K562 (cell line): ENCODE measurements at regions not wholly inside any gene's neighbourhood (a gene's known extent, or its start where the extent isn't known, plus 50 kb on each side); places are given as distances from the start of the nearest gene placed in this dataset.

Source experiments
- CEBPG ChIP-seq, 3 experiments: fragments of 200-800 bp in 1 of 3; sonication (Bioruptor generic) in 1 of 3; sonication (generic) in 1 of 3; formaldehyde crosslinking in 1 of 3; IDR thresholded peaks in 2 of 3; conservative IDR thresholded peaks in 1 of 3; 2 replicates each; pipeline versions ENCODE4 v1.6.1 to v1.8.0; 2016 to 2022; ENCODE audit warnings: missing compliant biosample characterization in 2 of 3, missing genetic modification characterization in 2 of 3, mild to moderate bottlenecking in 1 of 3, missing genetic modification reagents in 1 of 3
- CREB1 ChIP-seq, 2 experiments: sonication (generic) in 1 of 2; formaldehyde crosslinking in 1 of 2; IDR thresholded peaks; 2 replicates each; pipeline versions ENCODE4 v1.6.1 to v1.8.0; 2012 to 2022; ENCODE audit warnings: inconsistent platforms in 1 of 2, mild to moderate bottlenecking in 1 of 2, missing genetic modification reagents in 1 of 2, moderate library complexity in 1 of 2
- GABPA ChIP-seq: fragments of 200-800 bp; sonication (Bioruptor generic); conservative IDR thresholded peaks from 2 replicates; pipeline ENCODE4 v1.6.1; 2016; ENCODE audit warnings: low read depth, missing genetic modification characterization, missing compliant biosample characterization
- GTF2E2 ChIP-seq: fragments of 200-800 bp; sonication (Bioruptor generic); IDR thresholded peaks from 2 replicates; pipeline ENCODE4 v1.6.1; 2016; ENCODE audit warnings: missing genetic modification characterization, missing compliant biosample characterization
- LARP7 ChIP-seq: fragments of 450-650 bp; IDR thresholded peaks from 2 replicates; pipeline ENCODE4 v1.6.1; 2016
- RAD21 ChIP-seq, 2 experiments: fragments of 250-450 bp in 1 of 2; fragments of 450-650 bp in 1 of 2; sonication (Bioruptor Pico) in 1 of 2; formaldehyde crosslinking in 1 of 2; IDR thresholded peaks in 1 of 2; conservative IDR thresholded peaks in 1 of 2; 2 replicates each; pipeline versions ENCODE4 v1.4.0 to v1.8.0; 2020 to 2022; ENCODE audit warnings: mild to moderate bottlenecking in 2 of 2, moderate library complexity in 1 of 2
- SIN3A ChIP-seq, 2 experiments: fragments of 150-350 bp in 1 of 2; IDR thresholded peaks; 2 replicates each; pipeline ENCODE4 v1.6.1; 2011 to 2016; ENCODE audit warnings: borderline replicate concordance in 2 of 2, low read depth in 2 of 2, low read length in 2 of 2, mild to moderate bottlenecking in 2 of 2, moderate library complexity in 2 of 2; ENCODE audit not compliant: control insufficient read depth in 1 of 2
- ZNF239 ChIP-seq: fragments of 250-450 bp; sonication (Bioruptor Pico); IDR thresholded peaks from 2 replicates; pipeline ENCODE4 v1.4.0; 2020; ENCODE audit warnings: mild to moderate bottlenecking
- ZNF584 ChIP-seq: fragments of 200-800 bp; sonication (Bioruptor generic); IDR thresholded peaks from 2 replicates; pipeline ENCODE4 v1.6.1; 2016; ENCODE audit warnings: low read depth, mild to moderate bottlenecking, missing genetic modification characterization, missing compliant biosample characterization
- ZSCAN32 ChIP-seq: fragments of 450-650 bp; formaldehyde crosslinking; IDR thresholded peaks from 2 replicates; pipeline ENCODE4 v1.4.0; 2020; ENCODE audit warnings: mild to moderate bottlenecking, moderate library complexity
- TF ChIP-seq, protein P1 (sequence below), 3 experiments: fragments of 200-800 bp in 1 of 3; sonication (Bioruptor generic) in 1 of 3; sonication (generic) in 1 of 3; formaldehyde crosslinking in 1 of 3; IDR thresholded peaks; 2 replicates each; pipeline versions ENCODE4 v1.6.1 to v1.8.0; 2016 to 2022; ENCODE audit warnings: mild to moderate bottlenecking in 2 of 3, missing compliant biosample characterization in 2 of 3, missing genetic modification characterization in 2 of 3, missing genetic modification reagents in 1 of 3
- TF ChIP-seq, protein P2 (sequence below), 2 experiments: fragments of 450-650 bp in 1 of 2; sonication (generic) in 1 of 2; formaldehyde crosslinking in 1 of 2; IDR thresholded peaks; 2 replicates each; pipeline versions ENCODE4 v1.7.1 to v1.9.0; 2016 to 2022; ENCODE audit warnings: inconsistent platforms in 1 of 2, mild to moderate bottlenecking in 1 of 2, missing genetic modification reagents in 1 of 2

DNA sequence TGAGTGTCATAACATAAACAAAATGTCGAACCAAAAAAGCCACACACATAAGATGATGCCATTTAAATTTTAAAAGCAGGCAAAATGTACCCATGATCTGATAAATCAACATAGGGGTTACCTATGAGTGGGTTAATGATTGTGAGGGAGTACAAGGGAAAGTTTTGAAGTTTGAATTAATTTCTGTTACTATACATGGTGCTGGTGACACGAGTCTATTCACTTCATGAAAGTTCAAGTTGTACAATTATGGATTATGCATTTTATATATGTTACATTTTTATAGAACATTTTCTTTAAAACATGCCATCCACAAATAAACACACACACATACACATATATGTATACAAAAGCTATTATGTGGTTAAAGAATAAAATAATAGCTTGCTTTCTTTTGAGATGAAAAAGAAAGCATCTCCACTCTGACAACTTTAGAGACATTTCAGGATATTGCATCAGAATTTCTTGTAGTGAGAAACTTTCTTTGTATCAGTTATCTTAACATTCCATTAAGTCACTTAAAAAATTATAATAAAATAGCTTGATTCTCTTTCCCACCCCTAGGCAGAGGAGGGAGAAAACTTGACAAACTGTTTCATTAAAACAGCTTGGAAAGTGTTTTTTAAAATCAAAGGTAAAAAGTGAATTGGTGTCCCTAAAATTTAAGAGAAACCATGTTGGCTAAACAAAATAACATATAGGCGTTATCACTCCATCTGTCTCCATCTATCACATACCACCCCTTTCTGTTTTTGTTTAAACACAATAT, 891.8 kb upstream of the NDST4 start (continued):
- TF ChIP-seq GABPA (tag) (peak; percentile 25), ZNF584 (CRISPR knock-in tag) (peak; percentile 63; the same call in 1 of the 2 replicates), GTF2E2 (tag) (peak; percentile 50; the same call in 1 of the 2 replicates), CREB1 (IDR thresholded peaks at IDR 0.05) (no peak), CREB1 (CRISPR knock-in tag; IDR thresholded peaks at IDR 0.05) (no peak), ZNF239 (CRISPR knock-in tag) (peak; percentile 25; the same call in 1 of the 2 replicates), CEBPG (CRISPR knock-in tag; IDR thresholded peaks at IDR 0.05) (no peak), CEBPG (tag; conservative IDR thresholded peaks at IDR 0.05 in 1 of 2, IDR thresholded peaks at IDR 0.05 in 1 of 2) (peak; percentile 91), RAD21 (CRISPR knock-in tag; conservative IDR thresholded peaks at IDR 0.05 in 1 of 2, IDR thresholded peaks at IDR 0.05 in 1 of 2) (0 out of 4 replicates have a peak, but pooled peaks of 1 of the 2 experiments have one; percentile 12), SIN3A (IDR thresholded peaks at IDR 0.05; ENCODE audit: borderline replicate concordance in 2 of 2, control insufficient read depth in 1 of 2, low read depth in 2 of 2, low read length in 2 of 2) (no peak), ZSCAN32 (CRISPR knock-in tag) (peak; percentile 86), LARP7 (no peak)
- TF ChIP-seq, protein P1, sequence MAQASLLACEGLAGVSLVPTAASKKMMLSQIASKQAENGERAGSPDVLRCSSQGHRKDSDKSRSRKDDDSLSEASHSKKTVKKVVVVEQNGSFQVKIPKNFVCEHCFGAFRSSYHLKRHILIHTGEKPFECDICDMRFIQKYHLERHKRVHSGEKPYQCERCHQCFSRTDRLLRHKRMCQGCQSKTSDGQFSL (CRISPR knock-in tag; IDR thresholded peaks at IDR 0.05) = no peak
- TF ChIP-seq, protein P1 (tag; IDR thresholded peaks at IDR 0.05) = no peak
- TF ChIP-seq, protein P2, sequence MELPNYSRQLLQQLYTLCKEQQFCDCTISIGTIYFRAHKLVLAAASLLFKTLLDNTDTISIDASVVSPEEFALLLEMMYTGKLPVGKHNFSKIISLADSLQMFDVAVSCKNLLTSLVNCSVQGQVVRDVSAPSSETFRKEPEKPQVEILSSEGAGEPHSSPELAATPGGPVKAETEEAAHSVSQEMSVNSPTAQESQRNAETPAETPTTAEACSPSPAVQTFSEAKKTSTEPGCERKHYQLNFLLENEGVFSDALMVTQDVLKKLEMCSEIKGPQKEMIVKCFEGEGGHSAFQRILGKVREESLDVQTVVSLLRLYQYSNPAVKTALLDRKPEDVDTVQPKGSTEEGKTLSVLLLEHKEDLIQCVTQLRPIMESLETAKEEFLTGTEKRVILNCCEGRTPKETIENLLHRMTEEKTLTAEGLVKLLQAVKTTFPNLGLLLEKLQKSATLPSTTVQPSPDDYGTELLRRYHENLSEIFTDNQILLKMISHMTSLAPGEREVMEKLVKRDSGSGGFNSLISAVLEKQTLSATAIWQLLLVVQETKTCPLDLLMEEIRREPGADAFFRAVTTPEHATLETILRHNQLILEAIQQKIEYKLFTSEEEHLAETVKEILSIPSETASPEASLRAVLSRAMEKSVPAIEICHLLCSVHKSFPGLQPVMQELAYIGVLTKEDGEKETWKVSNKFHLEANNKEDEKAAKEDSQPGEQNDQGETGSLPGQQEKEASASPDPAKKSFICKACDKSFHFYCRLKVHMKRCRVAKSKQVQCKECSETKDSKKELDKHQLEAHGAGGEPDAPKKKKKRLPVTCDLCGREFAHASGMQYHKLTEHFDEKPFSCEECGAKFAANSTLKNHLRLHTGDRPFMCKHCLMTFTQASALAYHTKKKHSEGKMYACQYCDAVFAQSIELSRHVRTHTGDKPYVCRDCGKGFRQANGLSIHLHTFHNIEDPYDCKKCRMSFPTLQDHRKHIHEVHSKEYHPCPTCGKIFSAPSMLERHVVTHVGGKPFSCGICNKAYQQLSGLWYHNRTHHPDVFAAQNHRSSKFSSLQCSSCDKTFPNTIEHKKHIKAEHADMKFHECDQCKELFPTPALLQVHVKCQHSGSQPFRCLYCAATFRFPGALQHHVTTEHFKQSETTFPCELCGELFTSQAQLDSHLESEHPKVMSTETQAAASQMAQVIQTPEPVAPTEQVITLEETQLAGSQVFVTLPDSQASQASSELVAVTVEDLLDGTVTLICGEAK (IDR thresholded peaks at IDR 0.05) = peak; percentile 60; the same call in 1 of the 2 replicates
- TF ChIP-seq, protein P2 (CRISPR knock-in tag; IDR thresholded peaks at IDR 0.05) = no peak
